Keratinocyte (primary cell): ENCODE measurements at regions not wholly inside any gene's neighbourhood (a gene's known extent, or its start where the extent isn't known, plus 50 kb on each side); places are given as distances from the start of the nearest gene placed in this dataset.

Experiments used
- DNase-seq: peaks from one replicate; pipeline ENCODE4 v3.0.0-alpha.2; 2011; ENCODE audit warnings: low read depth, missing footprints, low spot score
- FAIRE-seq: peaks from 2 replicates; lab custom pipeline; 2011; peaks lifted over from hg19 to GRCh38; lab: Jason Lieb, UNC
- H2AFZ ChIP-seq: 2 replicates; pipeline ENCODE4 v1.6.0; 2012; ENCODE audit warnings: low read length, control low read depth, inconsistent platforms; ENCODE audit not compliant: control insufficient read depth
- H3K27ac ChIP-seq: 2 replicates; pipeline ENCODE4 v1.5.1; 2011; ENCODE audit warnings: low read length; ENCODE audit not compliant: control insufficient read depth, insufficient read depth
- H3K27me3 ChIP-seq: 3 replicates; pipeline ENCODE4 v1.6.0; 2011; ENCODE audit warnings: low read length; ENCODE audit not compliant: control insufficient read depth, insufficient read depth; ENCODE audit errors: extremely low read depth
- H3K36me3 ChIP-seq, 2 experiments: 2 replicates in 1 of 2; 3 replicates in 1 of 2; pipeline ENCODE4 v1.5.1; 2011; ENCODE audit warnings: low read length in 2 of 2, mild to moderate bottlenecking in 1 of 2; ENCODE audit not compliant: control insufficient read depth in 2 of 2, insufficient read depth in 2 of 2; ENCODE audit errors: extremely low read depth in 1 of 2
- H3K4me1 ChIP-seq: 3 replicates; pipeline ENCODE4 v1.5.1; 2011; ENCODE audit warnings: low read length; ENCODE audit not compliant: control insufficient read depth, insufficient read depth; ENCODE audit errors: extremely low read depth
- H3K4me2 ChIP-seq: 3 replicates; pipeline ENCODE4 v1.6.0; 2011; ENCODE audit warnings: low read depth, low read length; ENCODE audit not compliant: control insufficient read depth, insufficient read depth; ENCODE audit errors: extremely low read depth
- H3K4me3 ChIP-seq, 3 experiments: fragments of 200-600 bp in 1 of 3; sonication (generic) in 1 of 3; 2 replicates in 2 of 3; 3 replicates in 1 of 3; pipeline ENCODE4 v1.5.1; 2011 to 2016; ENCODE audit warnings: low read length in 3 of 3, mild to moderate bottlenecking in 3 of 3, control low read depth in 2 of 3, inconsistent platforms in 1 of 3, low read depth in 1 of 3, mixed read lengths in 1 of 3, mixed run types in 1 of 3, moderate library complexity in 1 of 3; ENCODE audit not compliant: control insufficient read depth in 2 of 3, insufficient read depth in 2 of 3; ENCODE audit errors: extremely low read depth in 1 of 3
- H3K79me2 ChIP-seq: 2 replicates; pipeline ENCODE4 v1.6.0; 2012; ENCODE audit warnings: low read length; ENCODE audit not compliant: control insufficient read depth, insufficient read depth
- H3K9ac ChIP-seq: 3 replicates; pipeline ENCODE4 v1.6.0; 2011; ENCODE audit warnings: low read length; ENCODE audit not compliant: control insufficient read depth, insufficient read depth; ENCODE audit errors: extremely low read depth
- H3K9me1 ChIP-seq: 3 replicates; pipeline ENCODE4 v1.6.0; 2011; ENCODE audit warnings: low read length; ENCODE audit not compliant: control insufficient read depth, insufficient read depth; ENCODE audit errors: extremely low read depth
- H3K9me3 ChIP-seq: 2 replicates; pipeline ENCODE4 v1.5.1; 2012; ENCODE audit warnings: low read depth, low read length; ENCODE audit not compliant: control insufficient read depth
- H4K20me1 ChIP-seq: 3 replicates; pipeline ENCODE4 v1.6.0; 2011; ENCODE audit warnings: low read length; ENCODE audit not compliant: control insufficient read depth, insufficient read depth; ENCODE audit errors: extremely low read depth
- CTCF ChIP-seq, 3 experiments: IDR thresholded peaks in 1 of 3; conservative IDR thresholded peaks in 1 of 3; optimal IDR thresholded peaks in 1 of 3; 2 replicates in 2 of 3; 3 replicates in 1 of 3; pipeline versions ENCODE3 to v1.5.1; 2011; ENCODE audit warnings: low read length in 3 of 3, mild to moderate bottlenecking in 3 of 3, moderate library complexity in 2 of 3, control low read depth in 1 of 3, inconsistent platforms in 1 of 3; ENCODE audit not compliant: insufficient read depth in 2 of 3; ENCODE audit errors: extremely low read depth in 1 of 3
- EZH2 ChIP-seq: IDR thresholded peaks from one replicate; pipeline ENCODE4 v1.6.1; 2012; ENCODE audit warnings: inconsistent platforms, mild to moderate bottlenecking, low read length, moderate library complexity
- dilution Hi-C: fragments of 300-500 bp; cut with MboI; formaldehyde crosslinking; loops from one replicate; pipeline ENCODE4 v1.7.0; 2020; ENCODE audit warnings: low sequenced_read_pairs; ENCODE audit not compliant: extremely low pct_ligation_motif_present

DNA sequence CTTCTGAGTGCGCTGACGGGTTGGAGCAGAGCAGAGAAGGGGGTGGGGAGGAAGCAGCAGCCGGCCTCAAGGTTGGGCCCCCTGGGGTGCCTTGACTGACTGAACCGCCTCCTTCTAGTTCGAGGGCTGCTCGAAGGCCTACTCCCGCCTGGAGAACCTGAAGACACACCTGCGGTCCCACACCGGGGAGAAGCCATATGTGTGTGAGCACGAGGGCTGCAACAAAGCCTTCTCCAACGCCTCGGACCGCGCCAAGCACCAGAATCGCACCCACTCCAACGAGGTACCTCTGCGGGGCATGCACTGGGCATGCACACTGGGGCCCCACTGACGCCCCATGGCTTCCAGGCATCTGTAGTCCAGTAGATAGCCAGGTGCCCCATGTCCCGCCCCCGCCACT lies 246.9 kb downstream of the GLI2 start:
- DNase-seq (no peak), FAIRE-seq (no peak)
- no peak overlapping the region for H2AFZ ChIP-seq
- no peaks in the 10 kb centered on the region for H3K79me2 ChIP-seq
- H3K9me3 ChIP-seq: no peaks in the 10 kb centered on the region
- no peaks in the 10 kb centered on the region for H3K36me3 ChIP-seq
- no peaks in the 10 kb centered on the region for H4K20me1 ChIP-seq
- H3K4me2 ChIP-seq: no peak overlapping the region
- dilution Hi-C loops: no loop called here
- H3K27ac ChIP-seq: no peak overlapping the region
- H3K9ac ChIP-seq: no peak overlapping the region
- no peaks in the 10 kb centered on the region for H3K27me3 ChIP-seq
- H3K9me1 ChIP-seq: no peaks in the 10 kb centered on the region
- peaks cover 9% of the 10 kb centered on the region for H3K4me1 ChIP-seq
- H3K4me3 ChIP-seq: no peak overlapping the region
- no peak for TF ChIP-seq CTCF (optimal IDR thresholded peaks at IDR 0.05 in 1 of 3, IDR thresholded peaks at IDR 0.05 in 1 of 3, conservative IDR thresholded peaks at IDR 0.05 in 1 of 3; ENCODE audit: extremely low read depth in 1 of 3, insufficient read depth in 2 of 3, low read length in 3 of 3)
- TF ChIP-seq EZH2: no peak

DNA sequence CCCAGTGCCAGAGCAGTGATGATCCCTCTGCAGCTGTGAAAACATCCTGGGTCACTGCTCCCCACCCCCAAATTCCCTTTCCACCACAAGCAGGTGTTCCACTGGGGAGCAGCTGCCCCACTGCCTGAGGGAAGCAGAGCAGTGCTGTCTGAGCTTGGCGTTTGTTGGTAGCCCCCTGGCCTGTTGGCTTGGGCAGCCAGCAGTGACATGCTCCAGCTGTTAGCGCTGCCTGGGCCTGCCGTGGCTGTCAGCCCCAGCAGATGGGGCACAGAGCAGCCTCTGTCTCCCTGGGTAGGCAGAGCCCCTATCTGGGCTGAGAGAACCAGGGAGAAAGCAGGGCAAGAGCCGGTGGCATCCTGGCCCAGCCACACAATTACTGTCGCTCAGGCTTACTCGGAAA lies 247.7 kb downstream of the GLI2 start:
- H3K4me1 ChIP-seq: peaks cover 9% of the 10 kb centered on the region
- H3K9me1 ChIP-seq: no peaks in the 10 kb centered on the region
- H3K79me2 ChIP-seq: no peaks in the 10 kb centered on the region
- no peaks in the 10 kb centered on the region for H3K9me3 ChIP-seq
- H2AFZ ChIP-seq: no peak overlapping the region
- FAIRE-seq: no peak
- no peaks in the 10 kb centered on the region for H4K20me1 ChIP-seq
- dilution Hi-C loops: no loop called here
- TF ChIP-seq EZH2 (no peak), CTCF (optimal IDR thresholded peaks at IDR 0.05 in 1 of 3, IDR thresholded peaks at IDR 0.05 in 1 of 3, conservative IDR thresholded peaks at IDR 0.05 in 1 of 3; ENCODE audit: extremely low read depth in 1 of 3, insufficient read depth in 2 of 3, low read length in 3 of 3) (no peak)
- no peaks in the 10 kb centered on the region for H3K36me3 ChIP-seq
- H3K27ac ChIP-seq: no peak overlapping the region
- H3K4me3 ChIP-seq: no peak overlapping the region
- no peak overlapping the region for H3K4me2 ChIP-seq
- H3K27me3 ChIP-seq: no peaks in the 10 kb centered on the region
- H3K9ac ChIP-seq: no peak overlapping the region
- no peak for DNase-seq
